HG02610 (cell line): ENCODE measurements at regions not wholly inside any gene's neighbourhood (a gene's known extent, or its start where the extent isn't known, plus 50 kb on each side); places are given as distances from the start of the nearest gene placed in this dataset.

ENCODE experiments used
- ATAC-seq: cut with Tn5 transposase; IDR thresholded peaks from one replicate; pipeline ENCODE4 v1.9.1; 2021; ENCODE audit warnings: mild to moderate bottlenecking, moderate library complexity; ENCODE audit not compliant: unreplicated experiment

- no peak for ATAC-seq
These were observed 95.2 kb upstream of the PTER start for GRCh38 chr10:16341637-16342036.

- no peak for ATAC-seq
These were observed 87.9 kb upstream of the PTER start for GRCh38 chr10:16348891-16349290.

- ATAC-seq, result no peak
These were observed 84.7 kb upstream of the PTER start for GRCh38 chr10:16352146-16352545.

- ATAC-seq, result no peak
These were observed 76.8 kb upstream of the PTER start for GRCh38 chr10:16360001-16360400.

GRCh38 chr10:16360425-16360824 lies 76.4 kb upstream of the PTER start:
- ATAC-seq, result no peak

GRCh38 chr10:16361086-16361485 lies 75.7 kb upstream of the PTER start:
- no peak for ATAC-seq

- no peak for ATAC-seq
These were observed 73.1 kb upstream of the PTER start for GRCh38 chr10:16363741-16364140.

GRCh38 chr10:16367621-16368292 lies 69.1 kb upstream of the PTER start:
- no peak for ATAC-seq

GRCh38 chr10:16381083-16381482 lies 55.7 kb upstream of the PTER start:
- no peak for ATAC-seq

- ATAC-seq, result no peak
These were observed 52.8 kb upstream of the PTER start for GRCh38 chr10:16384021-16384420.

GRCh38 chr10:16386855-16387254 lies 50.0 kb upstream of the PTER start:
- ATAC-seq, result no peak
